Ramos (cell line): ENCODE measurements at regions not wholly inside any gene's neighbourhood (a gene's known extent, or its start where the extent isn't known, plus 50 kb on each side); places are given as distances from the start of the nearest gene placed in this dataset.
"Not testable (repeated sequence)": the region's sequence is repeated elsewhere in the genome, so short reads cannot be mapped to it uniquely, and the experiment has no call there.

ENCODE experiments used
- in situ Hi-C: fragments of 300-500 bp; cut with MboI; formaldehyde crosslinking; loops from one replicate; pipeline ENCODE4 v1.14.3; 2022; ENCODE audit warnings: low sequenced_read_pairs; ENCODE audit not compliant: unreplicated experiment

GRCh38 chr10:64830869-64831268 is 1309.7 kb downstream of the REEP3 start:
- in situ Hi-C loops = no loop called here

- in situ Hi-C loops = no loop called here
Measured at GRCh38 chr10:64840341-64840740, 1319.1 kb downstream of the REEP3 start.

GRCh38 chr10:64846700-64847099 is 1325.5 kb downstream of the REEP3 start:
- in situ Hi-C loops = no loop called here

GRCh38 chr10:64855941-64856340 is 1334.7 kb downstream of the REEP3 start:
- in situ Hi-C loops = no loop called here

- in situ Hi-C loops = no loop called here
Measured at GRCh38 chr10:64859911-64860310, 1338.7 kb downstream of the REEP3 start.

GRCh38 chr10:64863836-64864235 is 1342.6 kb downstream of the REEP3 start:
- in situ Hi-C loops = no loop called here

GRCh38 chr10:64867501-64867962 is 1346.3 kb downstream of the REEP3 start:
- in situ Hi-C loops = no loop called here

GRCh38 chr10:64873088-64873487 is 1351.9 kb downstream of the REEP3 start:
- in situ Hi-C loops = no loop called here

GRCh38 chr10:64873959-64874358 is 1352.8 kb downstream of the REEP3 start:
- in situ Hi-C loops = no loop called here

GRCh38 chr10:64880546-64880945 is 1359.3 kb downstream of the REEP3 start:
- in situ Hi-C loops = no loop called here

- in situ Hi-C loops = no loop called here
Measured at GRCh38 chr10:64881257-64881656, 1360.1 kb downstream of the REEP3 start.

- in situ Hi-C loops = no loop called here
Measured at GRCh38 chr10:64896582-64896981, 1375.4 kb downstream of the REEP3 start.

- in situ Hi-C loops = not testable (repeated sequence)
Measured at GRCh38 chr10:64906311-64906710, 1385.1 kb downstream of the REEP3 start.

- in situ Hi-C loops = not testable (repeated sequence)
Measured at GRCh38 chr10:64924306-64924705, 1403.1 kb downstream of the REEP3 start.

GRCh38 chr10:64952042-64952441 is 1430.8 kb downstream of the REEP3 start:
- in situ Hi-C loops = no loop called here

GRCh38 chr10:64956441-64956840 is 1435.2 kb downstream of the REEP3 start:
- in situ Hi-C loops = no loop called here

- in situ Hi-C loops = no loop called here
Measured at GRCh38 chr10:64959116-64959515, 1437.9 kb downstream of the REEP3 start.

GRCh38 chr10:64959883-64960282 is 1438.7 kb downstream of the REEP3 start:
- in situ Hi-C loops = no loop called here

- in situ Hi-C loops = no loop called here
Measured at GRCh38 chr10:64973391-64973790, 1452.2 kb downstream of the REEP3 start.

- in situ Hi-C loops = no loop called here
Measured at GRCh38 chr10:64976150-64976549, 1454.9 kb downstream of the REEP3 start.

- in situ Hi-C loops = no loop called here
Measured at GRCh38 chr10:64977915-64978314, 1456.7 kb downstream of the REEP3 start.

- in situ Hi-C loops = no loop called here
Measured at GRCh38 chr10:64996886-64997285, 1475.7 kb downstream of the REEP3 start.

- in situ Hi-C loops = no loop called here
Measured at GRCh38 chr10:65010845-65011244, 1489.6 kb downstream of the REEP3 start.
